GM18508 (cell line): ENCODE measurements at regions not wholly inside any gene's neighbourhood (a gene's known extent, or its start where the extent isn't known, plus 50 kb on each side); places are given as distances from the start of the nearest gene placed in this dataset.
"Not testable (repeated sequence)": the region's sequence is repeated elsewhere in the genome, so short reads cannot be mapped to it uniquely, and the experiment has no call there.

Experiments
- ATAC-seq: cut with Tn5 transposase; IDR thresholded peaks from one replicate; pipeline ENCODE4 v1.9.1; 2021; ENCODE audit warnings: moderate number of reproducible peaks; ENCODE audit not compliant: insufficient read depth, unreplicated experiment

DNA sequence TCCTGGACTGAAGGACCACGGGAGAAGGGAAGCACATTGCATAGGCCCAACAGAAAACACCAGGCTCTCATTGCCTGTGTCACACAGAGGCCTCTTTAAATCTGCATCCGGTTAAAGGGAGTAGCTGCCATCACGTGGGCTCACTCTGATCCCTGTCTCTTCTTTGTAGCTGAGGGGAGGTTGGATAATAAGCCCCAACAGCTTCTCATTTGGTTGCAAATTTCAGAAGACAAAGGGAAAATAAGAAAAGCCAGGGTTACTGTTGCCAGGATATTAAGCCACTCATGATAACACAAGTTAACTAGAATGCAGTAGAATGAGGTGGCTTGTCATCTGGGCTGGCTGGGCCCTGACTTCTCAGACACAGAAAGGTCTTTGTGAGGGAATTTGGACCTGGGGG, 325.1 kb upstream of the ERCC4 start:
- no peak for ATAC-seq

DNA sequence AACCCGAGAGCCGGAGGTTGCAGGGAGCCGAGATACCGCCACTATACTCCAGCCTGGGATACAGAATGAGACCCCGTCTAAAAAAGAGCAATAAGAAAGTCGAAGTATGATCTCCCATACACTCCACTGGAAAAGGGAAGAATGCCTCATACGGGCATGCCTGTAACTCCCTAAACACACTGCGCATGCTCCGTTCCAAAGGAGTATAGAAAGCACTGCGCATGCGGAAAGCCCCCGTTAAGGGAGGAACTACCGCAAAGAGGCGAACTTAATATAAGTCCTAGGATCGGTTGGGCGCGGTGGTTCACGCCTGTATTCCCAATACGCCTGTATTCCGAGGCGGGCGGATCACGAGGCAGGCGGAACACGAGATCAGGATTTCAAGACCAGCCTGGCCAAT, 313.1 kb upstream of the ERCC4 start:
- ATAC-seq, result no peak

GRCh38 chr16:13607289-13607688, 312.7 kb upstream of the ERCC4 start:
- no peak for ATAC-seq

DNA sequence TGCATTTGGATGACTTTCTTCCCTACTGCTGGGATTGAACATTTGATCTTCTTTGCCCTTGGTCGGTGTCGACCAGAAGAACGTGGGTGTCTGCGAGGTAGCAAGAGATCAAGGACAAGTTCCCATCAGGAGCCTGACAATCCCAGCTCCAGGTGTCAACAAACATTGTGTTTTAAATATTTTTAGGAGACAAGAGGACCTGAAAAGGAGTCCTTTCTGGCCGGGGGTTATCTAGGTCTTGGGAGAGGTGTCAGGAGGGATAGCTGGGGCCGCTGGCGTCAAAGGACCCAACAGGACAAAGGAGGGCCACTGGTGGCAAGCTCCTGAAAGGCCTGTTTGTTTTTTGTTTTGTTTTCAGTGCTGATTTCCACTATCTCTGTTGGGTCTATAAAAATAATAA, 308.4 kb upstream of the ERCC4 start:
- no peak for ATAC-seq

DNA sequence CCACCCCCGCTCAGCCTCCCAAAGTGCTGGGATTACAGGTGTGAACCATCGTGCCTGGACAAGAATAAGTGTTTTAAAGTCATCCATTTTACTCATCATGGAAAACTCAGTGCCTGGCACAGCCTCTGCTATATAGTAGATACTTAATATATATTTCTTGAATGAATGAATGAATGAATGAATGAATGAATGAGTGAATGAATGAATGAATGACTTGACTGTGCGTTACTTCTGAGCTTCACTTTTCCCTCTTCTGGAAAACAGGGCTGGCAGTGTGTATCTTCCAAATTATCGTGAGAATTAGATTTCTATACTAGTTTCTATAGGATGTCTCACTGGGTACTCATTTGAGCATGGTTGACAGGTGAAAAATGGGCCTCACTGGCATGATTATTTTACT, 307.3 kb upstream of the ERCC4 start:
- no peak for ATAC-seq

DNA sequence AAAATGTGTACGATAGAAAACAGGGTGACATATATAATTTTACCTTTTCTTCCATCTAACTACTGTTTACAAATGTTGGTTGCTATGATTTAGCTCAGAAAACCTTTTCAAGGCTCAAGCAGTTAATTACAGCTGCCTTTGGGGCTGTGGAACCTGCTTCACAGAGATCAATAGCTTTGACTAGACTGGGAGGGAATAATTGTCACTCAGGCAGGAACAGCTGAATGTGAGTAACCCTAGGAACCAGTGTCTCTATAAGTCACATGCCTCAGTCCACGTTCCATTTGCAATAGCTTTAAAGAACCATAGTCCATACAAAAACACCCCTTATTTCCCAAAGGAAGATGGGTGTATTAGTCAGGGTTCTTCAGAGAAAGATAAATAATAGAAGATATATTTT, 306.8 kb upstream of the ERCC4 start:
- no peak for ATAC-seq

GRCh38 chr16:13621639-13622038, 298.3 kb upstream of the ERCC4 start:
- no peak for ATAC-seq

DNA sequence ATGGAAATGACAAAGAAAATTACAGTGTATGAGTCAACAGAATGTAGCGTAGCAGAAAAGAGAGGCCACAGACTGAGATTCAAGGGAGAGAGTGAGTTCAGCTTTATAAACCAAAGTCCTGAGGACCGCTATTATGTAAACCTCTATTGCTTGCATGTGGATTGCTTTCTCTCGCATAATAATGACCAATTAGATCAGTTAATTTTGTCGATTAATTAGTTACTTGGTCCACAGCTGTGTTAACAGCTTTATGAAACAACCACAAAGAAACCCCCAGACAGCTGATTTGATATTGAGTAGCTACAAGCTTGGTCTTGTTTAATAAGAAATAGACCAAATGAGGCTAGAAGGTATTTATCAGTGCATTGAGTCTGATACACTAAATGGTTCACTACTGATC, 291.8 kb upstream of the ERCC4 start:
- ATAC-seq, result no peak

GRCh38 chr16:13629704-13630103, 290.2 kb upstream of the ERCC4 start:
- no peak for ATAC-seq

- no peak for ATAC-seq
Measured at GRCh38 chr16:13630374-13630773, 289.6 kb upstream of the ERCC4 start.

DNA sequence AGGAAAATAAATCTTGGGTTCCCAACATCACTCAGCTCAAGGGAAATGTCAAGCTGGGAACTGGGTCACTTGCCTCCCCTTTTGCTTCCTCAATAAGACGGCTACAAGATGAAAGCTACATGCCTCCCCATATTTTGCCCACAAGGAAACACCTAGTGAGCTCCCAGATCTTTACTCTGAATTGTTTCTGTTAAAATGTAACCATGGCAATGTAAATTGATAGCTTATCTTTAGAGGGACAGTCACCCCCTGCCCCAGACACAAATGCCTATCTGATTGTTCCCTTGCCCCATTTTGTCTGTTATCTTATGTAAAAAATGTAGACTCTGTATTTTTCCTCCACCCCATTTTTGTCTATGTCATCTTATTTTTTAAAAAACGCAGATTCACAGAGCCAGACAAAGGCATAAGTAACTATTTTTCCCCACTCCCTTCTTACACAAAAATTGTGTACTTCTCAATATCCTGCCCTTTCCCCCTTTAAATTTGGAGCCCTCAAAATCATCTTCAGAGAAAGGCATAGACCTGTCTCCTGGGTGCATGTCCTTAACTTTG, 288.7 kb upstream of the ERCC4 start:
- no peak for ATAC-seq

GRCh38 chr16:13631916-13632315, 288.0 kb upstream of the ERCC4 start:
- no peak for ATAC-seq

DNA sequence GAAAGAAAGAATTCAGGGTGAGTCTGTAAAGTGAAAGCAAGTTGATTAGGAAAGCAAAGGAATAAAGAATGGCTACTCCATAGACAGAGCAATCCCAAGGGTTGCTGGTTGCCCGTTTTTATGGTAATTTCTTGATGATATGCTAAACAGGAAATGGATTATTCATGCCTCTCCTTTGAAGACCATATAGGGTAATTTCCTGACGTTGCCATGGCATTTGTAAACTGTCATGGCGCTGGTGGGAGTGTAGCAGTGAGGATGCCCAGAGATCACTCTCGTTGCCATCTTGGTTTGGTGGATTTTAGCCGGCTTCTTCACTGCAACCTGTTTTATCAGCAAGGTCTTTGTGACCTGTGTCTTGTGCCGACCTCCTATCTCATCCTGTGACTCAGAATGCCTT, 287.4 kb upstream of the ERCC4 start:
- not testable (repeated sequence) for ATAC-seq

GRCh38 chr16:13633391-13633861, 286.5 kb upstream of the ERCC4 start:
- no peak for ATAC-seq

DNA sequence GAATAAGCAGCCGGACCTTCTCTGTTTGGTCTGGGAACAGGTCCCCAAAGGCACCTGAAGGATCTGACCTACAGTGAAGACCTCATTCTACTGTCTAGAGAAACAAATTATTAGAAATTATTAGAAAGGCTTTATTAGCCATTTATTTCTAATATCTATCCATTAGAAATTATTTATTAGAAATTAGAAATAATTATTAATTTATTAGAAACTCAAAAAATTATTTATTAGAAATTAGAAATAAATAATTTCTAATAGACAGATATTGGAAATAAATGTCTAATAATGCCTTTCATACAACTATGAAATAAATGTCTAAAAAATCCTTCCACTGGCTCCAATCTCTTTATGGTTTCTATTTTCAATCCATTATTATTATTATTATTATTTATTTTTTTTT, 285.7 kb upstream of the ERCC4 start:
- no peak for ATAC-seq

- ATAC-seq, result no peak
Measured at GRCh38 chr16:13634959-13635358, 285.0 kb upstream of the ERCC4 start.

DNA sequence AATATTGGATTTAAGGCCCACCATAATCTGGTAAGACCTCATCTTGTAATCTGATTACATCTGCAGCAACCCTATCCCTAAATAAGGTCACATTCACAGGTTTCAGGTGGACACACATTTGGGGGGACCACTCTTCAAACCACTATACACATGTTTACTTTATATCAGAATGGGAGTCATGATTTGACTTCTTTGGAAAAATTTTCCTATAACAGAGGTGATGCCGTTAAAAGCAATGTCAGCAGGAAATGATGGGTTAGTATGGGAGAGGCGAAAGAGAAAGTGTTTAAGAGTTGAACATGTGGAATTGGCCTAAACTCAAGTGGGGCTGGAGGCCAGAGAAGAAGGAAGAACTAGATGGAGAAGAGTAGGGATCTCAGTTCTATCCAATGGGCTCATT, 281.7 kb upstream of the ERCC4 start:
- no peak for ATAC-seq

GRCh38 chr16:13643412-13643811, 276.5 kb upstream of the ERCC4 start:
- ATAC-seq, result no peak

- no peak for ATAC-seq
Measured at GRCh38 chr16:13645601-13646245, 274.2 kb upstream of the ERCC4 start.

DNA sequence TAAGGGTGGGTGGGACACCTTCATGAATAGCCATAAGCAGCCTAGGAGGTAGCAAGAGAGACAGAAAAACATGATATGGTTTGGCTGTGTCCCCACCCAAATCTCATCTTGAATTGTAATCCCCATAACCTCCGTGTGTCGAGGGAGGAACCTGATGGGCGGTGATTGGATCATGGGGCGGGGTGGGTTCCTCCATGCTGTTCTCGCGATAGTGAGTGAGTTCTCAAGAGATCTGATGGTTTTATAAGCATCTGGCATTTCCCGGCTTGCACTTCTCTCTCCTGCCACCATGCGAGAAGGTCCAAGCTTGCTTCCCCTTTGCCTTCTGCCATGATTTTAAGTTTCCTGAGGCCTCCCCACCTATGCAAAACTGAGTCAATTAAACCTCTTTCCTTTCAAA, 259.1 kb upstream of the ERCC4 start:
- ATAC-seq, result no peak

DNA sequence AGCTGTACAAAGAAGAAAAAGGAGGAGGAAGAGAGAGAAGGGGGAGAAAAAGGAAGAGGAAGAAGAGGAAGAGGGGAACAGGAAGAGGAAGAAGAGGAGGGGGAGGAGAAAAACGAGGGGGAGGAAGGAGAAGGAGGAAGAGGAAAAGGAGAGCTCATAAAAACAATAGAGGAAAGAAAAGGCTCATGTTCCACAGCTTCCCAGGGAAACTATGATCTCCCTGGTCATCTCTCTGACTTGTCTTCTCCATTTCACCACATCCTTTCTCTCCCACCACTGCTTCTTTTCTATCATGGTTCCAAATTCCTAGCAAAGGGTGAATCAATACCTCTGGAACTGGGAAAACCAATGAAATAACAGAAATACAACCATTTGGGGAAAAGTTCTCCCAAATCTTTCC, 254.1 kb upstream of the ERCC4 start:
- ATAC-seq, result no peak

GRCh38 chr16:13672196-13672595, 247.8 kb upstream of the ERCC4 start:
- ATAC-seq, result no peak
